ENCODE measurements at regions not wholly inside any gene's neighbourhood (a gene's known extent, or its start where the extent isn't known, plus 50 kb on each side); places are given as distances from the start of the nearest gene placed in this dataset.

GRCh38 chr2:196379600-196379999 is 208.2 kb upstream of the STK17B start:
- intact Hi-C loops (cut with DNase I), result no loop called here
- H3K27ac ChIP-seq, result peak overlapping the region in 1 of 12 donors; percentile 1
- no peaks in the 10 kb centered on the region for H3K27me3 ChIP-seq
- H3K36me3 ChIP-seq, result no peaks in the 10 kb centered on the region
- no peak for TF ChIP-seq POLR2A (IDR thresholded peaks at IDR 0.05)
- no peak for TF ChIP-seq CTCF (IDR thresholded peaks at IDR 0.05)
- H3K4me3 ChIP-seq, result no peak overlapping the region
- H3K4me1 ChIP-seq, result peaks cover 0 to 34% (median 15%) of the 10 kb centered on the region in 12 donors
- ATAC-seq (no peak), DNase-seq (no peak)
- H3K9me3 ChIP-seq, result no peaks in the 10 kb centered on the region
- 87 to 100% (median 91%) methylated on average over 2 to 3 of the region's 3 CpGs for WGBS, 4 donors

- WGBS, 4 donors, result 45 to 68% (median 61%) methylated on average over 1 of the region's 1 CpG
- peak; percentile 46 to 64 (median 53) for ATAC-seq
- H3K36me3 ChIP-seq, result no peaks in the 10 kb centered on the region
Measured at GRCh38 chr2:196380098-196380497, 208.7 kb upstream of the STK17B start.

GRCh38 chr2:196380575-196380974 is 209.2 kb upstream of the STK17B start:
- Histone ChIP-seq H3K4me3 (peak overlapping the region in 1 of 12 donors; percentile 8), H3K36me3 (no peaks in the 10 kb centered on the region), H3K27me3 (no peaks in the 10 kb centered on the region), H3K9me3 (no peaks in the 10 kb centered on the region), H3K4me1 (peaks cover 0 to 34% (median 15%) of the 10 kb centered on the region in 12 donors), H3K27ac (peak overlapping the region in 5 of 12 donors; percentile 1 to 50 (median 33))
- WGBS, 4 donors, result 44 to 48% (median 46%) methylated on average over 3 of the region's 3 CpGs
- no peak for TF ChIP-seq POLR2A (IDR thresholded peaks at IDR 0.05)
- TF ChIP-seq CTCF (IDR thresholded peaks at IDR 0.05), result no peak
- intact Hi-C loops (cut with DNase I), result no loop called here
- ATAC-seq (peak; percentile 22 to 72 (median 61)), DNase-seq (no peak)

More at GRCh38 chr2:196380098-196380497, 208.7 kb upstream of the STK17B start:
- Histone ChIP-seq H3K27me3 (no peaks in the 10 kb centered on the region), H3K4me3 (peak overlapping the region in 1 of 12 donors; percentile 8), H3K4me1 (peaks cover 0 to 34% (median 15%) of the 10 kb centered on the region in 12 donors), H3K27ac (peak overlapping the region in 4 of 12 donors; percentile 1 to 45 (median 20)), H3K9me3 (no peaks in the 10 kb centered on the region)
- intact Hi-C loops (cut with DNase I), result no loop called here
- TF ChIP-seq POLR2A (IDR thresholded peaks at IDR 0.05), result no peak
- no peak for TF ChIP-seq CTCF (IDR thresholded peaks at IDR 0.05)
- no peak for DNase-seq

GRCh38 chr2:196381464-196381863 is 210.1 kb upstream of the STK17B start:
- TF ChIP-seq CTCF (IDR thresholded peaks at IDR 0.05) (no peak), POLR2A (IDR thresholded peaks at IDR 0.05) (no peak)
- Histone ChIP-seq H3K27me3 (no peaks in the 10 kb centered on the region), H3K27ac (peak overlapping the region in 3 of 12 donors; percentile 6 to 50 (median 33)), H3K36me3 (no peaks in the 10 kb centered on the region), H3K9me3 (no peaks in the 10 kb centered on the region), H3K4me3 (no peak overlapping the region), H3K4me1 (peaks cover 0 to 34% (median 15%) of the 10 kb centered on the region in 12 donors)
- peak in 2 of 4 donors; percentile 42 to 50 for ATAC-seq
- intact Hi-C loops (cut with DNase I), result no loop called here
- WGBS, 4 donors, result 34 to 55% (median 46%) methylated on average over 3 of the region's 3 CpGs
- no peak for DNase-seq
